Keratinocyte (primary cell): ENCODE measurements at regions not wholly inside any gene's neighbourhood (a gene's known extent, or its start where the extent isn't known, plus 50 kb on each side); places are given as distances from the start of the nearest gene placed in this dataset.

Experiments used
- DNase-seq: peaks from one replicate; pipeline ENCODE4 v3.0.0-alpha.2; 2011; ENCODE audit warnings: low read depth, missing footprints, low spot score
- FAIRE-seq: peaks from 2 replicates; lab custom pipeline; 2011; peaks lifted over from hg19 to GRCh38; lab: Jason Lieb, UNC
- H2AFZ ChIP-seq: 2 replicates; pipeline ENCODE4 v1.6.0; 2012; ENCODE audit warnings: low read length, control low read depth, inconsistent platforms; ENCODE audit not compliant: control insufficient read depth
- H3K27ac ChIP-seq: 2 replicates; pipeline ENCODE4 v1.5.1; 2011; ENCODE audit warnings: low read length; ENCODE audit not compliant: control insufficient read depth, insufficient read depth
- H3K27me3 ChIP-seq: 3 replicates; pipeline ENCODE4 v1.6.0; 2011; ENCODE audit warnings: low read length; ENCODE audit not compliant: control insufficient read depth, insufficient read depth; ENCODE audit errors: extremely low read depth
- H3K36me3 ChIP-seq, 2 experiments: 2 replicates in 1 of 2; 3 replicates in 1 of 2; pipeline ENCODE4 v1.5.1; 2011; ENCODE audit warnings: low read length in 2 of 2, mild to moderate bottlenecking in 1 of 2; ENCODE audit not compliant: control insufficient read depth in 2 of 2, insufficient read depth in 2 of 2; ENCODE audit errors: extremely low read depth in 1 of 2
- H3K4me1 ChIP-seq: 3 replicates; pipeline ENCODE4 v1.5.1; 2011; ENCODE audit warnings: low read length; ENCODE audit not compliant: control insufficient read depth, insufficient read depth; ENCODE audit errors: extremely low read depth
- H3K4me2 ChIP-seq: 3 replicates; pipeline ENCODE4 v1.6.0; 2011; ENCODE audit warnings: low read depth, low read length; ENCODE audit not compliant: control insufficient read depth, insufficient read depth; ENCODE audit errors: extremely low read depth
- H3K4me3 ChIP-seq, 3 experiments: fragments of 200-600 bp in 1 of 3; sonication (generic) in 1 of 3; 2 replicates in 2 of 3; 3 replicates in 1 of 3; pipeline ENCODE4 v1.5.1; 2011 to 2016; ENCODE audit warnings: low read length in 3 of 3, mild to moderate bottlenecking in 3 of 3, control low read depth in 2 of 3, inconsistent platforms in 1 of 3, low read depth in 1 of 3, mixed read lengths in 1 of 3, mixed run types in 1 of 3, moderate library complexity in 1 of 3; ENCODE audit not compliant: control insufficient read depth in 2 of 3, insufficient read depth in 2 of 3; ENCODE audit errors: extremely low read depth in 1 of 3
- H3K79me2 ChIP-seq: 2 replicates; pipeline ENCODE4 v1.6.0; 2012; ENCODE audit warnings: low read length; ENCODE audit not compliant: control insufficient read depth, insufficient read depth
- H3K9ac ChIP-seq: 3 replicates; pipeline ENCODE4 v1.6.0; 2011; ENCODE audit warnings: low read length; ENCODE audit not compliant: control insufficient read depth, insufficient read depth; ENCODE audit errors: extremely low read depth
- H3K9me1 ChIP-seq: 3 replicates; pipeline ENCODE4 v1.6.0; 2011; ENCODE audit warnings: low read length; ENCODE audit not compliant: control insufficient read depth, insufficient read depth; ENCODE audit errors: extremely low read depth
- H3K9me3 ChIP-seq: 2 replicates; pipeline ENCODE4 v1.5.1; 2012; ENCODE audit warnings: low read depth, low read length; ENCODE audit not compliant: control insufficient read depth
- H4K20me1 ChIP-seq: 3 replicates; pipeline ENCODE4 v1.6.0; 2011; ENCODE audit warnings: low read length; ENCODE audit not compliant: control insufficient read depth, insufficient read depth; ENCODE audit errors: extremely low read depth
- EZH2 ChIP-seq: IDR thresholded peaks from one replicate; pipeline ENCODE4 v1.6.1; 2012; ENCODE audit warnings: inconsistent platforms, mild to moderate bottlenecking, low read length, moderate library complexity
- dilution Hi-C: fragments of 300-500 bp; cut with MboI; formaldehyde crosslinking; loops from one replicate; pipeline ENCODE4 v1.7.0; 2020; ENCODE audit warnings: low sequenced_read_pairs; ENCODE audit not compliant: extremely low pct_ligation_motif_present
- TF ChIP-seq, protein P1 (sequence below), 3 experiments: IDR thresholded peaks in 1 of 3; conservative IDR thresholded peaks in 1 of 3; optimal IDR thresholded peaks in 1 of 3; 2 replicates in 2 of 3; 3 replicates in 1 of 3; pipeline versions ENCODE3 to v1.5.1; 2011; ENCODE audit warnings: low read length in 3 of 3, mild to moderate bottlenecking in 3 of 3, moderate library complexity in 2 of 3, control low read depth in 1 of 3, inconsistent platforms in 1 of 3; ENCODE audit not compliant: insufficient read depth in 2 of 3; ENCODE audit errors: extremely low read depth in 1 of 3

GRCh38 chr13:30081331-30081730 is 226.0 kb downstream of the KATNAL1 start:
- H3K79me2 ChIP-seq: no peaks in the 10 kb centered on the region
- H4K20me1 ChIP-seq: no peaks in the 10 kb centered on the region
- no peaks in the 10 kb centered on the region for H3K9me3 ChIP-seq
- no peak overlapping the region for H3K9ac ChIP-seq
- FAIRE-seq (no peak), DNase-seq (no peak)
- no peaks in the 10 kb centered on the region for H3K36me3 ChIP-seq
- no peaks in the 10 kb centered on the region for H3K9me1 ChIP-seq
- dilution Hi-C loops: no loop called here
- no peak overlapping the region for H3K4me2 ChIP-seq
- no peaks in the 10 kb centered on the region for H3K27me3 ChIP-seq
- H3K27ac ChIP-seq: no peak overlapping the region
- H2AFZ ChIP-seq: no peak overlapping the region
- TF ChIP-seq EZH2: no peak
- TF ChIP-seq, protein P1, sequence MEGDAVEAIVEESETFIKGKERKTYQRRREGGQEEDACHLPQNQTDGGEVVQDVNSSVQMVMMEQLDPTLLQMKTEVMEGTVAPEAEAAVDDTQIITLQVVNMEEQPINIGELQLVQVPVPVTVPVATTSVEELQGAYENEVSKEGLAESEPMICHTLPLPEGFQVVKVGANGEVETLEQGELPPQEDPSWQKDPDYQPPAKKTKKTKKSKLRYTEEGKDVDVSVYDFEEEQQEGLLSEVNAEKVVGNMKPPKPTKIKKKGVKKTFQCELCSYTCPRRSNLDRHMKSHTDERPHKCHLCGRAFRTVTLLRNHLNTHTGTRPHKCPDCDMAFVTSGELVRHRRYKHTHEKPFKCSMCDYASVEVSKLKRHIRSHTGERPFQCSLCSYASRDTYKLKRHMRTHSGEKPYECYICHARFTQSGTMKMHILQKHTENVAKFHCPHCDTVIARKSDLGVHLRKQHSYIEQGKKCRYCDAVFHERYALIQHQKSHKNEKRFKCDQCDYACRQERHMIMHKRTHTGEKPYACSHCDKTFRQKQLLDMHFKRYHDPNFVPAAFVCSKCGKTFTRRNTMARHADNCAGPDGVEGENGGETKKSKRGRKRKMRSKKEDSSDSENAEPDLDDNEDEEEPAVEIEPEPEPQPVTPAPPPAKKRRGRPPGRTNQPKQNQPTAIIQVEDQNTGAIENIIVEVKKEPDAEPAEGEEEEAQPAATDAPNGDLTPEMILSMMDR (optimal IDR thresholded peaks at IDR 0.05 in 1 of 3, IDR thresholded peaks at IDR 0.05 in 1 of 3, conservative IDR thresholded peaks at IDR 0.05 in 1 of 3; ENCODE audit: extremely low read depth in 1 of 3, insufficient read depth in 2 of 3, low read length in 3 of 3): no peak
- no peak overlapping the region for H3K4me3 ChIP-seq
- H3K4me1 ChIP-seq: no peaks in the 10 kb centered on the region

GRCh38 chr13:30079501-30079900 is 227.8 kb downstream of the KATNAL1 start:
- no peaks in the 10 kb centered on the region for H3K9me1 ChIP-seq
- no peak overlapping the region for H2AFZ ChIP-seq
- no peak overlapping the region for H3K27ac ChIP-seq
- TF ChIP-seq, protein P1 (optimal IDR thresholded peaks at IDR 0.05 in 1 of 3, IDR thresholded peaks at IDR 0.05 in 1 of 3, conservative IDR thresholded peaks at IDR 0.05 in 1 of 3; ENCODE audit: extremely low read depth in 1 of 3, insufficient read depth in 2 of 3, low read length in 3 of 3): no peak
- no peak for TF ChIP-seq EZH2
- H3K4me3 ChIP-seq: no peak overlapping the region
- H3K4me2 ChIP-seq: no peak overlapping the region
- no peaks in the 10 kb centered on the region for H3K9me3 ChIP-seq
- FAIRE-seq (no peak), DNase-seq (no peak)
- no peaks in the 10 kb centered on the region for H3K36me3 ChIP-seq
- no peaks in the 10 kb centered on the region for H3K27me3 ChIP-seq
- dilution Hi-C loops: no loop called here
- H3K9ac ChIP-seq: no peak overlapping the region
- no peaks in the 10 kb centered on the region for H4K20me1 ChIP-seq
- H3K4me1 ChIP-seq: no peaks in the 10 kb centered on the region
- no peaks in the 10 kb centered on the region for H3K79me2 ChIP-seq
